Sigmoid colon (tissue), 6 donors: ENCODE measurements at regions not wholly inside any gene's neighbourhood (a gene's known extent, or its start where the extent isn't known, plus 50 kb on each side); places are given as distances from the start of the nearest gene placed in this dataset.
A peak's percentile ranks its signal among the peaks of the same experiment; 100 is the strongest.

Experiments used
- DNase-seq: peaks from one replicate; pipeline ENCODE4 v3.0.0-alpha.2; 2019
- H3K27ac ChIP-seq, 4 donors: fragments of 200-600 bp; sonication (generic); one replicate each; pipeline ENCODE4 v1.5.1; 2016 to 2019; ENCODE audit warnings: mild to moderate bottlenecking in 1 of 4
- H3K27me3 ChIP-seq, 3 donors: fragments of 200-600 bp; sonication (generic); one replicate each; pipeline ENCODE4 v1.5.1; 2019; ENCODE audit warnings: mild to moderate bottlenecking in 1 of 3
- H3K36me3 ChIP-seq, 4 donors: fragments of 200-600 bp; sonication (generic); one replicate each; pipeline ENCODE4 v1.5.1; 2016 to 2019
- H3K4me1 ChIP-seq, 4 donors: fragments of 200-600 bp; sonication (generic); one replicate each; pipeline ENCODE4 v1.5.1; 2017 to 2019
- H3K4me3 ChIP-seq, 4 donors: fragments of 200-600 bp; sonication (generic); one replicate each; pipeline ENCODE4 v1.5.1; 2017 to 2019; ENCODE audit warnings: mild to moderate bottlenecking in 2 of 4, moderate library complexity in 1 of 4
- H3K9me3 ChIP-seq, 4 donors: fragments of 200-600 bp in 3 of 4; sonication (generic) in 3 of 4; one replicate each; pipeline versions ENCODE4 v1.5.1 to v1.6.1; 2013 to 2019
- EP300 ChIP-seq, 4 donors: sonication (generic); formaldehyde crosslinking; IDR thresholded peaks; one replicate each; pipeline ENCODE4 v1.6.1; 2017; ENCODE audit warnings: antibody characterized with exemption in 4 of 4
- POLR2A ChIP-seq, 2 donors: fragments of 450-650 bp; IDR thresholded peaks; one replicate each; pipeline ENCODE4 v1.6.1; 2016; ENCODE audit warnings: antibody characterized with exemption in 2 of 2, mild to moderate bottlenecking in 2 of 2, moderate library complexity in 2 of 2
- POLR2AphosphoS5 ChIP-seq, 4 donors: sonication (generic); formaldehyde crosslinking; IDR thresholded peaks; one replicate each; pipeline ENCODE4 v1.6.1; 2017; ENCODE audit warnings: antibody characterized with exemption in 4 of 4
- whole genome bisulfite sequencing, 2 donors: extraction: QIAGEN DNeasy Blood & Tissue Kit; methylation state at CpG; one replicate each; pipeline ENCODE4 v1.1.7; 2013; 5-methylcytosine and 5-hydroxymethylcytosine counted together
- intact Hi-C: fragments of 100-400 bp; cut with DNase I; formaldehyde crosslinking; loops from one replicate; pipeline ENCODE4 v1.15.1; 2023
- TF ChIP-seq, protein P1 (sequence below), 4 experiments: fragments of 450-650 bp in 3 of 4; fragments of 200-600 bp in 1 of 4; IDR thresholded peaks; one replicate each; pipeline ENCODE4 v1.5.1; 2016 to 2019; ENCODE audit warnings: antibody characterized with exemption in 4 of 4, mild to moderate bottlenecking in 3 of 4, moderate library complexity in 2 of 4
- donor health status: healthy with polysubstance abuse.
- donor health status: healthy.

DNA sequence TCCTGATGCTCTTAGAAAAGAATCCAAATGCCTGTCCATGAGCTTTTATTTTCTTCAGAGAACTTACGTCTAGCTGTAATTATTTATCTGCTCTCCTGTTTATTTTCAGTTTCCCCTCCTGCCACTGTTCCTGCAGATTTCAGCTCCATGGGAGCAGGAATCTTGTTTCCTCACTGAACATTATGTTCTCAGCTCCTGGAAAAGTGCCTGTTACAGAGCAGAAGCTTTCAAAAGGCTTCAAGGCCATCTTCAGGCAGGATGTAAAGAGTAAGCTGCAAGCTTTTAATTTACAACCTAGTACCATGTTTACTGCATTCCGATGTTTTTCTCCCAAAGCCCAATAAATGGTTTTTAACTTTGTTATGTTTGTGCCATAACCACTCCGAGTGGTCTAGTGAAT, 98.4 kb upstream of the BTG1 start:
- DNase-seq: peak; percentile 73
- peak overlapping the region; percentile 48 to 79 (median 66) for H3K27ac ChIP-seq
- 59 to 66% methylated on average over 3 of the region's 3 CpGs for WGBS, 2 donors

DNA sequence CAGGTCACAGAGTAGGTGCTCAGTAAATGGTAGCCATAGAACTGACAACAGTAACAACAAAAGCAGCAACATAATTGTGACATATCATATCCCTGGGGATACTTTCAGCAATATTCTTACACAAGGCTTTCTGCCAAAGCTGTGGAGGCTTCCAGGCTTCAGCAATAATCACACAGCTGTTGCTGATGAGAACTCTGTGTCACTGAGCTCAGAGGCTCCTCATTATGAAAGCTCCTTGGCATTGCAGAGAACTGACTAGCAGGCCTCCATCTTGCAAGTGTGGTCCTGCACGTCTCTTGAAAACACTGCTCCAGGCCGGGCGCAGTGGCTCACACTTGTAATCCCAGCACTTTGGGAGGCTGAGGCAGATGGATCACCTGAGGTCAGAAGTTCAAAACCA, 97.3 kb upstream of the BTG1 start:
- intact Hi-C loops: loop anchor here (5.0 kb wide), 2 partner anchors 96 to 329 kb away; partner anchors contain the start of gene BTG1
- DNase-seq: peak; percentile 66

More for the DNA sequence above, 98.4 kb upstream of the BTG1 start:
- peak; percentile 72 to 94 (median 84) for TF ChIP-seq EP300 (IDR thresholded peaks at IDR 0.05)
- TF ChIP-seq, protein P1, sequence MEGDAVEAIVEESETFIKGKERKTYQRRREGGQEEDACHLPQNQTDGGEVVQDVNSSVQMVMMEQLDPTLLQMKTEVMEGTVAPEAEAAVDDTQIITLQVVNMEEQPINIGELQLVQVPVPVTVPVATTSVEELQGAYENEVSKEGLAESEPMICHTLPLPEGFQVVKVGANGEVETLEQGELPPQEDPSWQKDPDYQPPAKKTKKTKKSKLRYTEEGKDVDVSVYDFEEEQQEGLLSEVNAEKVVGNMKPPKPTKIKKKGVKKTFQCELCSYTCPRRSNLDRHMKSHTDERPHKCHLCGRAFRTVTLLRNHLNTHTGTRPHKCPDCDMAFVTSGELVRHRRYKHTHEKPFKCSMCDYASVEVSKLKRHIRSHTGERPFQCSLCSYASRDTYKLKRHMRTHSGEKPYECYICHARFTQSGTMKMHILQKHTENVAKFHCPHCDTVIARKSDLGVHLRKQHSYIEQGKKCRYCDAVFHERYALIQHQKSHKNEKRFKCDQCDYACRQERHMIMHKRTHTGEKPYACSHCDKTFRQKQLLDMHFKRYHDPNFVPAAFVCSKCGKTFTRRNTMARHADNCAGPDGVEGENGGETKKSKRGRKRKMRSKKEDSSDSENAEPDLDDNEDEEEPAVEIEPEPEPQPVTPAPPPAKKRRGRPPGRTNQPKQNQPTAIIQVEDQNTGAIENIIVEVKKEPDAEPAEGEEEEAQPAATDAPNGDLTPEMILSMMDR (IDR thresholded peaks at IDR 0.05): peak in 2 of 4 experiments; percentile 12 to 31
- peak; percentile 74 to 90 (median 86) for TF ChIP-seq POLR2AphosphoS5 (IDR thresholded peaks at IDR 0.05)
- TF ChIP-seq POLR2A (IDR thresholded peaks at IDR 0.05): no peak
- H3K27me3 ChIP-seq: no peaks in the 10 kb centered on the region
- no peaks in the 10 kb centered on the region for H3K9me3 ChIP-seq
- H3K4me3 ChIP-seq: no peak overlapping the region
- intact Hi-C loops: loop anchor here (5.0 kb wide), 2 partner anchors 97 to 328 kb away; partner anchors contain the start of gene BTG1
- no peaks in the 10 kb centered on the region for H3K36me3 ChIP-seq
- peaks cover 0 to 25% (median 24%) of the 10 kb centered on the region in 4 donors for H3K4me1 ChIP-seq

DNA sequence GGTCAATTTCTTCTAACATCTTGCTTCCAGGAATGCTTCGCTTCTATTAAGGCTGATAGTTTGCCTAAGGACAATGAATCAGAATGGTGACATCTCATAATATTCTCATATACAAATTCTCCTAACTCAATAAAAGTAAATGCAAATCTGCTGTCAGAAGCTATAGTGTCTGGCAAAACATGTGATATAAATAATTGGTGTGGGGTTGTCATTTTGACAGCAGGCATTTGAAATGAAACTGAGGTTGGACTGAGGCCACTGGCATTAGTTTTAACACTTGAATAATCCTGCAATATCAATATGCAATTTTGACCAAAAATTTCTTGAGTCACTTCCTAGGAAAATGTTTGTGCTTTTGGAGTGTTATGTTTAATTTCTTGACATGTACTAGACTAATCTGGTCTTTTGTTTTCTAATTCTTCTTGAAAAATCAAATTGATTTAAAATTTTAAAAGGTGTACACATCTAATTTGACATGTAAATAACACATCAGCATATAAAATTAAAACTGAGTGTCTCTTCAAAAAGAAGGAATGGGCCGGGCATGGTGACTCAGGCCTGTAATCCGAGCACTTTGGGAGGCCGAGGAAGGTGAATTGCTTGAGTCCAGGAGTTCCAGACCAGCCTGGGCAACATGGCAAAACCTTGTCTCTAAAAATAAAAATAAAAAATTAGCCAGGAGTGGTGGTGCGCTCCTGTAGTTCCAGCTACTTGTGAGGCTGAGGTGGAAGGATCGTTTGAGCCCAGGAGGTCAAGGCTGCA, 92.3 kb upstream of the BTG1 start:
- Histone ChIP-seq H3K27ac (no peak overlapping the region), H3K4me1 (peaks cover 0 to 6% (median 6%) of the 10 kb centered on the region in 4 donors), H3K4me3 (no peak overlapping the region), H3K27me3 (no peaks in the 10 kb centered on the region), H3K36me3 (no peaks in the 10 kb centered on the region), H3K9me3 (no peaks in the 10 kb centered on the region)
- intact Hi-C loops: no loop called here
- WGBS, 2 donors: 96% methylated on average over 6 of the region's 6 CpGs
- DNase-seq: no peak
- TF ChIP-seq POLR2A (IDR thresholded peaks at IDR 0.05) (no peak), POLR2AphosphoS5 (IDR thresholded peaks at IDR 0.05) (no peak), EP300 (IDR thresholded peaks at IDR 0.05) (no peak)
- TF ChIP-seq, protein P1 (IDR thresholded peaks at IDR 0.05): no peak

More for the DNA sequence above, 97.3 kb upstream of the BTG1 start:
- peaks cover 0 to 25% (median 24%) of the 10 kb centered on the region in 4 donors for H3K4me1 ChIP-seq
- H3K4me3 ChIP-seq: no peak overlapping the region
- WGBS, 2 donors: 84 to 86% methylated on average over 3 of the region's 3 CpGs
- no peaks in the 10 kb centered on the region for H3K36me3 ChIP-seq
- H3K27ac ChIP-seq: peak overlapping the region in 3 of 4 donors; percentile 59 to 79 (median 72)
- no peaks in the 10 kb centered on the region for H3K27me3 ChIP-seq
- TF ChIP-seq POLR2AphosphoS5 (IDR thresholded peaks at IDR 0.05) (peak in 1 of 4 donors; percentile 7), POLR2A (IDR thresholded peaks at IDR 0.05) (no peak)
- no peaks in the 10 kb centered on the region for H3K9me3 ChIP-seq

DNA sequence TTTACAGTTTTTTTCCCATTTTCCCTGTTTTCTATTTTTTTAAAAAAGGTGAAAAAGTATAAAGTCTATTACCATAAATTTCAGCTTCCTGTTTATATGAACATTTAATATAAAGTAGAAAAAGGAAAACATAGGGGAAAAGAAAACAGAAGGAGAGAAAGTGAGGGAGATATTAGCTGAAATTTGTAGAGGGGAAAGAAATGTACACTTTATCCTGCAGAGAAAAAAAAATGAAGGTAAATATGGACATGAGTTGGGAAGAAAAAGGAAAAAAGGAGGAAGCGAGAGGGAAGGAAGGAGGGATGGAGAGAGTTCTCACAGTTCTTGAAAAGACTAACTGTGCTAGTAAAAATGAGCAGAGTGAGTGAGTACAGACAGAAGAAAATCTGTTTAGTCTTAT, 91.6 kb upstream of the BTG1 start:
- H3K9me3 ChIP-seq: no peaks in the 10 kb centered on the region
- H3K4me1 ChIP-seq: no peaks in the 10 kb centered on the region
- TF ChIP-seq, protein P1 (IDR thresholded peaks at IDR 0.05): no peak
- no peak for TF ChIP-seq EP300 (IDR thresholded peaks at IDR 0.05)
- no peak for TF ChIP-seq POLR2A (IDR thresholded peaks at IDR 0.05)
- TF ChIP-seq POLR2AphosphoS5 (IDR thresholded peaks at IDR 0.05): no peak
- no peak overlapping the region for H3K27ac ChIP-seq
- DNase-seq: no peak
- intact Hi-C loops: no loop called here
- no peaks in the 10 kb centered on the region for H3K27me3 ChIP-seq
- no peaks in the 10 kb centered on the region for H3K36me3 ChIP-seq
- WGBS, 2 donors: 96 to 99% methylated on average over 1 of the region's 1 CpG
- no peak overlapping the region for H3K4me3 ChIP-seq

DNA sequence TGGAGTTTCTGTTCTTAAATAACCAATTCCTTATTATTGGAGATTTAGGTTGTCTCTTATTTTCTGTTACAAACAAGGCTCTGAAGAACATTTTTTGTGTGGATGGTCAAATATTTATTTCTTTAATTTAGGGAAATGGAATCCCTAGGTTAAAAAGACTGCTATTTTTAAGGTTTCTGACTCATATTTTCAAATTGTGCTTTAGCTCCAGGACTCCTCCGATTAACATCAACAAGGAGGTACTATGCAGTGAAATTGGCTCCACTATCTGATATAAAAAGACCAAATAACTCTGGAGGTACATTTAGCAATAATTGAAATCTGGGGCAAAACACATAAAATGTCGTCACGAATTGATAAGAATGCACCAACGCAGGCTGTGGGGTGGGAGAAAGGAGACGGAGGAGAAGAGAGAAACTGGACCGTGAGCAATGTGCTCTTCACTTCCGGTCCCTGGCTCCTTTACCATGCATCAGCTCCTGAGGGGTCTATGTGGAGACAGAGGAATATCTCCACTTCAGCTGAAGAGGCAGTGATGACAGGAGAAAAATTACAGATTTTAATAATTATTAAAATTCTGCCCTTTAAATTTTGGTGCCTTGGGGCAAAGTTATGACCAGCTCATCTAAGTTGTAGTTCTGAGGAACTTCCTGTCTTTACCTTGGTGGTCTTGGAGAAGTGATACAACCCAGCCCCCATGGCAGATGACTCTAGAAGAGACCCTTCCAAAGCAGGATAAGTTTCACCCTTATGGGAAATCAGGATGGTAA, 90.2 kb upstream of the BTG1 start:
- H3K9me3 ChIP-seq: no peaks in the 10 kb centered on the region
- H3K27ac ChIP-seq: no peak overlapping the region
- TF ChIP-seq, protein P1 (IDR thresholded peaks at IDR 0.05): no peak
- TF ChIP-seq EP300 (IDR thresholded peaks at IDR 0.05) (no peak), POLR2A (IDR thresholded peaks at IDR 0.05) (no peak), POLR2AphosphoS5 (IDR thresholded peaks at IDR 0.05) (no peak)
- H3K4me1 ChIP-seq: no peaks in the 10 kb centered on the region
- no peaks in the 10 kb centered on the region for H3K36me3 ChIP-seq
- no peak for DNase-seq
- H3K4me3 ChIP-seq: no peak overlapping the region
- intact Hi-C loops: no loop called here
- WGBS, 2 donors: 97 to 98% methylated on average over 7 of the region's 7 CpGs
- H3K27me3 ChIP-seq: no peaks in the 10 kb centered on the region
